HFFc6 (cell line): ENCODE measurements at regions not wholly inside any gene's neighbourhood (a gene's known extent, or its start where the extent isn't known, plus 50 kb on each side); places are given as distances from the start of the nearest gene placed in this dataset.

Experiments used
- DNase-seq: peaks from one replicate; pipeline ENCODE4 v3.0.0-alpha.2; 2018
- H3K27ac Mint-ChIP-seq: 2 replicates; pipeline ENCODE4 v1.8.0; 2020; ENCODE audit warnings: mild to moderate bottlenecking, mixed read lengths
- H3K27me3 Mint-ChIP-seq: 2 replicates; pipeline ENCODE4 v1.8.0; 2021; ENCODE audit warnings: mild to moderate bottlenecking, moderate library complexity, mixed read lengths; ENCODE audit not compliant: insufficient read depth
- H3K36me3 Mint-ChIP-seq: 2 replicates; pipeline ENCODE4 v1.8.0; 2021; ENCODE audit warnings: low read depth, mixed read lengths
- H3K4me1 Mint-ChIP-seq: 2 replicates; pipeline ENCODE4 v1.8.0; 2020; ENCODE audit warnings: low read depth, mixed read lengths
- H3K4me3 Mint-ChIP-seq: 2 replicates; pipeline ENCODE4 v1.8.0; 2020; ENCODE audit warnings: mild to moderate bottlenecking, moderate library complexity, mixed read lengths
- H3K9me3 Mint-ChIP-seq: 2 replicates; pipeline ENCODE4 v1.8.0; 2020; ENCODE audit warnings: mild to moderate bottlenecking, mixed read lengths
- TF ChIP-seq, protein P1 (sequence below): fragments of 200-600 bp; sonication (generic); IDR thresholded peaks from 2 replicates; pipeline ENCODE4 v1.5.0; 2021; ENCODE audit warnings: antibody characterized with exemption, mild to moderate bottlenecking

GRCh38 chr9:81096625-81097024 is 592.7 kb downstream of the TLE1 start:
- H3K4me1 Mint-ChIP-seq, result no peaks in the 10 kb centered on the region
- DNase-seq, result no peak
- no peak overlapping the region for H3K27ac Mint-ChIP-seq
- no peaks in the 10 kb centered on the region for H3K27me3 Mint-ChIP-seq
- peaks cover 16% of the 10 kb centered on the region for H3K9me3 Mint-ChIP-seq
- H3K4me3 Mint-ChIP-seq, result no peak overlapping the region
- TF ChIP-seq, protein P1, sequence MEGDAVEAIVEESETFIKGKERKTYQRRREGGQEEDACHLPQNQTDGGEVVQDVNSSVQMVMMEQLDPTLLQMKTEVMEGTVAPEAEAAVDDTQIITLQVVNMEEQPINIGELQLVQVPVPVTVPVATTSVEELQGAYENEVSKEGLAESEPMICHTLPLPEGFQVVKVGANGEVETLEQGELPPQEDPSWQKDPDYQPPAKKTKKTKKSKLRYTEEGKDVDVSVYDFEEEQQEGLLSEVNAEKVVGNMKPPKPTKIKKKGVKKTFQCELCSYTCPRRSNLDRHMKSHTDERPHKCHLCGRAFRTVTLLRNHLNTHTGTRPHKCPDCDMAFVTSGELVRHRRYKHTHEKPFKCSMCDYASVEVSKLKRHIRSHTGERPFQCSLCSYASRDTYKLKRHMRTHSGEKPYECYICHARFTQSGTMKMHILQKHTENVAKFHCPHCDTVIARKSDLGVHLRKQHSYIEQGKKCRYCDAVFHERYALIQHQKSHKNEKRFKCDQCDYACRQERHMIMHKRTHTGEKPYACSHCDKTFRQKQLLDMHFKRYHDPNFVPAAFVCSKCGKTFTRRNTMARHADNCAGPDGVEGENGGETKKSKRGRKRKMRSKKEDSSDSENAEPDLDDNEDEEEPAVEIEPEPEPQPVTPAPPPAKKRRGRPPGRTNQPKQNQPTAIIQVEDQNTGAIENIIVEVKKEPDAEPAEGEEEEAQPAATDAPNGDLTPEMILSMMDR, result no peak
- no peaks in the 10 kb centered on the region for H3K36me3 Mint-ChIP-seq

- no peak overlapping the region for H3K4me3 Mint-ChIP-seq
- no peak for DNase-seq
- no peaks in the 10 kb centered on the region for H3K27me3 Mint-ChIP-seq
- H3K27ac Mint-ChIP-seq, result no peak overlapping the region
- peaks cover 16% of the 10 kb centered on the region for H3K9me3 Mint-ChIP-seq
- no peaks in the 10 kb centered on the region for H3K4me1 Mint-ChIP-seq
- TF ChIP-seq, protein P1, result no peak
- no peaks in the 10 kb centered on the region for H3K36me3 Mint-ChIP-seq
These were observed 597.3 kb downstream of the TLE1 start for GRCh38 chr9:81092057-81092456.

GRCh38 chr9:81088341-81088740 is 601.0 kb downstream of the TLE1 start:
- Mint-ChIP-seq H3K27ac (no peak overlapping the region), H3K27me3 (no peaks in the 10 kb centered on the region), H3K36me3 (no peaks in the 10 kb centered on the region), H3K4me1 (no peaks in the 10 kb centered on the region), H3K4me3 (no peak overlapping the region), H3K9me3 (peaks cover 12% of the 10 kb centered on the region; the same call in 1 of the 2 replicates)
- TF ChIP-seq, protein P1, result no peak
- DNase-seq, result no peak

DNA sequence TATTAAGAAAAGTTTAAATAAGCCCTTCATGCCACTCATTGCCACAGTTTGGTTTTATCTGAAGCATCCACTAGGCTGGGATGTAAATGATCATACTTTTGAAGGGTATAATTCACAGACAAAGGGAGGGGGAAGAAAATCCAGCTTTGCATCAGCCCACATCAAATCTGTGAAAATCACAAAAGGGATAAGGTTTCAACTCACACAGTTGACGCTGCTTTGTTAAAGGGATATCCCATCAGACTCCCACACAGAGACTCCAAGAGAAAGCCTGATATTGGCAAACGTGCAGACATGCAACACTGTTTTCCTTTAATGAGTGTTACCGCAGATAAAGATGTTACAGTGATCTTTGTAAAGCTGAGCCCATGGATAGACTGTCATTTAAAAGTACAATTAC is 602.9 kb downstream of the TLE1 start:
- H3K4me1 Mint-ChIP-seq, result no peaks in the 10 kb centered on the region
- H3K27ac Mint-ChIP-seq, result no peak overlapping the region
- H3K4me3 Mint-ChIP-seq, result no peak overlapping the region
- no peak for DNase-seq
- TF ChIP-seq, protein P1, result no peak
- no peaks in the 10 kb centered on the region for H3K9me3 Mint-ChIP-seq
- 0 out of 2 replicates have a peak, but pooled peaks cover 4% of the 10 kb centered on the region for H3K27me3 Mint-ChIP-seq
- H3K36me3 Mint-ChIP-seq, result no peaks in the 10 kb centered on the region

GRCh38 chr9:81083854-81084512 is 605.4 kb downstream of the TLE1 start:
- 0 out of 2 replicates have a peak, but pooled peaks cover 4% of the 10 kb centered on the region for H3K27me3 Mint-ChIP-seq
- TF ChIP-seq, protein P1, result no peak
- H3K36me3 Mint-ChIP-seq, result no peaks in the 10 kb centered on the region
- DNase-seq, result peak; percentile 21
- H3K4me3 Mint-ChIP-seq, result no peak overlapping the region
- no peak overlapping the region for H3K27ac Mint-ChIP-seq
- H3K4me1 Mint-ChIP-seq, result no peaks in the 10 kb centered on the region
- no peaks in the 10 kb centered on the region for H3K9me3 Mint-ChIP-seq
